ENCODE measurements at regions not wholly inside any gene's neighbourhood (a gene's known extent, or its start where the extent isn't known, plus 50 kb on each side); places are given as distances from the start of the nearest gene placed in this dataset.

GRCh38 chr4:110886270-110886669, 263.4 kb upstream of the PITX2 start:
- Histone ChIP-seq H3K4me2 (replicated peaks; ENCODE audit: low read depth, low read length, poor library complexity, severe bottlenecking) (no peak overlapping the region), H3K36me3 (replicated peaks in 1 of 2; ENCODE audit: control extremely low read depth in 1 of 2, control insufficient read depth in 1 of 2, extremely low read depth in 1 of 2, insufficient read depth in 2 of 2, low read length in 1 of 2) (no peaks in the 10 kb centered on the region), H3K27ac (ENCODE audit: low read length in 2 of 2) (no peak overlapping the region), H4K20me1 (ENCODE audit: control insufficient read depth, insufficient read depth, low read length, poor library complexity, severe bottlenecking) (no peaks in the 10 kb centered on the region), H3K79me2 (ENCODE audit: control insufficient read depth, insufficient read depth, low read length) (no peaks in the 10 kb centered on the region), H3K9me3 (ENCODE audit: control extremely low read depth in 1 of 3, control insufficient read depth in 2 of 3, insufficient read depth in 1 of 3, low read length in 2 of 3) (peaks cover 0 to 3% (median 0%) of the 10 kb centered on the region in 3 donors), H3K27me3 (replicated peaks in 1 of 4; ENCODE audit: control extremely low read depth in 1 of 4, control insufficient read depth in 3 of 4, insufficient read depth in 4 of 4, low read length in 3 of 4) (no peaks in the 10 kb centered on the region), H3K4me3 (ENCODE audit: control extremely low read depth in 1 of 5, extremely low read depth in 1 of 5, insufficient read depth in 1 of 5, low read depth in 2 of 5, low read length in 4 of 5) (no peak overlapping the region), H2AFZ (ENCODE audit: insufficient read depth, low read depth, low read length, poor library complexity, severe bottlenecking) (no peak overlapping the region), H3K9ac (ENCODE audit: low read length) (no peak overlapping the region), H3K4me1 (ENCODE audit: control insufficient read depth in 2 of 2, insufficient read depth in 2 of 2, low read length in 2 of 2) (no peaks in the 10 kb centered on the region)
- no peak for TF ChIP-seq CTCF (IDR thresholded peaks at IDR 0.05)
- TF ChIP-seq EZH2 (IDR thresholded peaks at IDR 0.05; ENCODE audit: borderline replicate concordance, insufficient read depth, low read depth, low read length, poor library complexity, severe bottlenecking): no peak
- no peak overlapping the region for H3K4me3 Mint-ChIP-seq
- 100% methylated on average over 1 of the region's 6 CpGs for WGBS (ENCODE audit: insufficient coverage)
- no peak for ATAC-seq (ENCODE audit: low read depth)
- no peak for DNase-seq
- H3K27ac Mint-ChIP-seq: no peak overlapping the region
- intact Hi-C loops (cut with micrococcal nuclease): no loop called here
- no peaks in the 10 kb centered on the region for H3K27me3 Mint-ChIP-seq
- H3K4me1 Mint-ChIP-seq: no peaks in the 10 kb centered on the region
- CTCF ChIA-PET: no interaction called here
- no peaks in the 10 kb centered on the region for H3K9me3 Mint-ChIP-seq (ENCODE audit: insufficient read depth)
- POLR2A ChIA-PET: no interaction called here

GRCh38 chr4:110886856-110887255, 264.0 kb upstream of the PITX2 start:
- Histone ChIP-seq H3K36me3 (replicated peaks in 1 of 2; ENCODE audit: control extremely low read depth in 1 of 2, control insufficient read depth in 1 of 2, extremely low read depth in 1 of 2, insufficient read depth in 2 of 2, low read length in 1 of 2) (no peaks in the 10 kb centered on the region), H3K9ac (ENCODE audit: low read length) (no peak overlapping the region), H3K4me1 (ENCODE audit: control insufficient read depth in 2 of 2, insufficient read depth in 2 of 2, low read length in 2 of 2) (no peaks in the 10 kb centered on the region), H3K4me3 (ENCODE audit: control extremely low read depth in 1 of 5, extremely low read depth in 1 of 5, insufficient read depth in 1 of 5, low read depth in 2 of 5, low read length in 4 of 5) (no peak overlapping the region), H3K9me3 (ENCODE audit: control extremely low read depth in 1 of 3, control insufficient read depth in 2 of 3, insufficient read depth in 1 of 3, low read length in 2 of 3) (peaks cover 0 to 3% (median 0%) of the 10 kb centered on the region in 3 donors), H3K27me3 (replicated peaks in 1 of 4; ENCODE audit: control extremely low read depth in 1 of 4, control insufficient read depth in 3 of 4, insufficient read depth in 4 of 4, low read length in 3 of 4) (no peaks in the 10 kb centered on the region), H3K27ac (ENCODE audit: low read length in 2 of 2) (no peak overlapping the region), H2AFZ (ENCODE audit: insufficient read depth, low read depth, low read length, poor library complexity, severe bottlenecking) (no peak overlapping the region), H3K79me2 (ENCODE audit: control insufficient read depth, insufficient read depth, low read length) (no peaks in the 10 kb centered on the region), H3K4me2 (replicated peaks; ENCODE audit: low read depth, low read length, poor library complexity, severe bottlenecking) (no peak overlapping the region), H4K20me1 (ENCODE audit: control insufficient read depth, insufficient read depth, low read length, poor library complexity, severe bottlenecking) (no peaks in the 10 kb centered on the region)
- ChIA-PET CTCF (no interaction called here), POLR2A (no interaction called here)
- H3K27ac Mint-ChIP-seq: no peak overlapping the region
- H3K27me3 Mint-ChIP-seq: no peaks in the 10 kb centered on the region
- no peaks in the 10 kb centered on the region for H3K4me1 Mint-ChIP-seq
- DNase-seq (no peak), ATAC-seq (ENCODE audit: low read depth) (no peak)
- TF ChIP-seq CTCF (IDR thresholded peaks at IDR 0.05) (no peak), EZH2 (IDR thresholded peaks at IDR 0.05; ENCODE audit: borderline replicate concordance, insufficient read depth, low read depth, low read length, poor library complexity, severe bottlenecking) (no peak)
- intact Hi-C loops (cut with micrococcal nuclease): no loop called here
- H3K4me3 Mint-ChIP-seq: no peak overlapping the region
- no CpG with 5 or more reads among the region's 8 CpGs for WGBS (ENCODE audit: insufficient coverage)
- H3K9me3 Mint-ChIP-seq (ENCODE audit: insufficient read depth): no peaks in the 10 kb centered on the region

All from B cell (primary cell).